ENCODE measurements at regions not wholly inside any gene's neighbourhood (a gene's known extent, or its start where the extent isn't known, plus 50 kb on each side); places are given as distances from the start of the nearest gene placed in this dataset.
A peak's percentile ranks its signal among the peaks of the same experiment; 100 is the strongest.

DNA sequence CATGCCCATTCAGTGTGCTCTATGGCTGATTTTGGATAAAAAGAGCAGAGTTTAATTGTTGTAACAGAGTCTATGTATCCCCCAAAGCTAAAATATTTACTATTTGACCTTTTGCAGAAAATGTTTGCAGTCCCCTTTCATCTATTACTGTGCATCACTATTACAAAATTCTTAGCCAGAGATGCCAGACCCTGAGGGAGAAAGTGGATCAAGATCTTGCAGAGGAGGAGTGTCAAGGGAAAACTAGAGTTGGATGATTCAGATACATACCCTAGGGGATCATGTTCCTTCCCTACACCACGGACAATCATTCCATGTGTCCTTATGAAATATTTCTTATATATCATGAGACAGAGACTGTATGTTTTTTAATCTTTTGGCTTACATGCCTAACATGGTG is 68.6 kb upstream of the TPRG1 start:
- Histone ChIP-seq H3K27ac (ENCODE audit: low read depth, low read length) (no peak overlapping the region), H3K4me1 (ENCODE audit: control insufficient read depth in 3 of 3, insufficient read depth in 3 of 3, low read length in 3 of 3) (peaks cover 11 to 22% (median 18%) of the 10 kb centered on the region in 3 donors), H3K9ac (ENCODE audit: low read depth in 1 of 3, low read length in 3 of 3) (no peak overlapping the region), H3K36me3 (ENCODE audit: control insufficient read depth in 3 of 3, insufficient read depth in 3 of 3, low read length in 3 of 3) (no peaks in the 10 kb centered on the region), H3K27me3 (ENCODE audit: control insufficient read depth in 3 of 3, insufficient read depth in 3 of 3, low read length in 3 of 3) (no peaks in the 10 kb centered on the region), H3K9me3 (ENCODE audit: control insufficient read depth in 3 of 3, low read length in 3 of 3) (no peaks in the 10 kb centered on the region), H3K4me3 (ENCODE audit: low read length in 3 of 3) (no peak overlapping the region)

GRCh38 chr3:189108067-189108466 is 63.7 kb upstream of the TPRG1 start:
- H3K36me3 ChIP-seq (ENCODE audit: control insufficient read depth in 3 of 3, insufficient read depth in 3 of 3, low read length in 3 of 3): no peaks in the 10 kb centered on the region
- H3K4me3 ChIP-seq (ENCODE audit: low read length in 3 of 3): no peak overlapping the region
- H3K4me1 ChIP-seq (ENCODE audit: control insufficient read depth in 3 of 3, insufficient read depth in 3 of 3, low read length in 3 of 3): no peaks in the 10 kb centered on the region
- H3K27ac ChIP-seq (ENCODE audit: low read depth, low read length): no peak overlapping the region
- no peaks in the 10 kb centered on the region for H3K27me3 ChIP-seq (ENCODE audit: control insufficient read depth in 3 of 3, insufficient read depth in 3 of 3, low read length in 3 of 3)
- H3K9me3 ChIP-seq (ENCODE audit: control insufficient read depth in 3 of 3, low read length in 3 of 3): no peaks in the 10 kb centered on the region
- no peak overlapping the region for H3K9ac ChIP-seq (ENCODE audit: low read depth in 1 of 3, low read length in 3 of 3)

DNA sequence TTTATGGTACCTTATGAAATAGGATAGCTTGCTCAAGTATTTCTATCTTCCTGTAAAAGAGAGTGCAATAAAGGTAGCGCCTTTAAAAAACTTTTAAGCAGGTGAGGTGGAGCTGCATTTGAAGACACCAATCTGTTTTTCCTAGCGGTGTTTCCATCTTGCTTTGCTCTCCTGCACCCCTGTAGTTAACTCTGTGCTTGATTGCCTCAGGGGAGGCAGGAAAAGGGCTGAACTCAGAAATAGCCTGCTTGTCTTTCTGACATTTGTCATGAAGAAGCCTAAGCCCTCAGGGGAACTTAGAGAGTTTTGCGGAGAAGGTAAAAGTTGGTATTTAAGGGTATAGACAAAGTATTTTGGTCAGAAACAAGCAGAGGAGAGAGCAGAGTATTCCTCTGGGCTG is 63.0 kb upstream of the TPRG1 start:
- Histone ChIP-seq H3K9ac (ENCODE audit: low read depth in 1 of 3, low read length in 3 of 3) (no peak overlapping the region), H3K36me3 (ENCODE audit: control insufficient read depth in 3 of 3, insufficient read depth in 3 of 3, low read length in 3 of 3) (no peaks in the 10 kb centered on the region), H3K4me3 (ENCODE audit: low read length in 3 of 3) (no peak overlapping the region), H3K4me1 (ENCODE audit: control insufficient read depth in 3 of 3, insufficient read depth in 3 of 3, low read length in 3 of 3) (no peaks in the 10 kb centered on the region), H3K27me3 (ENCODE audit: control insufficient read depth in 3 of 3, insufficient read depth in 3 of 3, low read length in 3 of 3) (no peaks in the 10 kb centered on the region), H3K9me3 (ENCODE audit: control insufficient read depth in 3 of 3, low read length in 3 of 3) (no peaks in the 10 kb centered on the region), H3K27ac (ENCODE audit: low read depth, low read length) (no peak overlapping the region)

- H3K9ac ChIP-seq (ENCODE audit: low read depth in 1 of 3, low read length in 3 of 3): no peak overlapping the region
- no peaks in the 10 kb centered on the region for H3K9me3 ChIP-seq (ENCODE audit: control insufficient read depth in 3 of 3, low read length in 3 of 3)
- H3K4me1 ChIP-seq (ENCODE audit: control insufficient read depth in 3 of 3, insufficient read depth in 3 of 3, low read length in 3 of 3): no peaks in the 10 kb centered on the region
- H3K4me3 ChIP-seq (ENCODE audit: low read length in 3 of 3): no peak overlapping the region
- H3K27ac ChIP-seq (ENCODE audit: low read depth, low read length): no peak overlapping the region
- H3K27me3 ChIP-seq (ENCODE audit: control insufficient read depth in 3 of 3, insufficient read depth in 3 of 3, low read length in 3 of 3): no peaks in the 10 kb centered on the region
- H3K36me3 ChIP-seq (ENCODE audit: control insufficient read depth in 3 of 3, insufficient read depth in 3 of 3, low read length in 3 of 3): no peaks in the 10 kb centered on the region
Observed at GRCh38 chr3:189109145-189109544, 62.6 kb upstream of the TPRG1 start.

- no peak overlapping the region for H3K4me3 ChIP-seq (ENCODE audit: low read length in 3 of 3)
- H3K36me3 ChIP-seq (ENCODE audit: control insufficient read depth in 3 of 3, insufficient read depth in 3 of 3, low read length in 3 of 3): no peaks in the 10 kb centered on the region
- H3K27ac ChIP-seq (ENCODE audit: low read depth, low read length): no peak overlapping the region
- H3K4me1 ChIP-seq (ENCODE audit: control insufficient read depth in 3 of 3, insufficient read depth in 3 of 3, low read length in 3 of 3): no peaks in the 10 kb centered on the region
- no peaks in the 10 kb centered on the region for H3K9me3 ChIP-seq (ENCODE audit: control insufficient read depth in 3 of 3, low read length in 3 of 3)
- no peak overlapping the region for H3K9ac ChIP-seq (ENCODE audit: low read depth in 1 of 3, low read length in 3 of 3)
- H3K27me3 ChIP-seq (ENCODE audit: control insufficient read depth in 3 of 3, insufficient read depth in 3 of 3, low read length in 3 of 3): no peaks in the 10 kb centered on the region
Observed at GRCh38 chr3:189117087-189117486, 54.7 kb upstream of the TPRG1 start.

- Histone ChIP-seq H3K36me3 (ENCODE audit: control insufficient read depth in 3 of 3, insufficient read depth in 3 of 3, low read length in 3 of 3) (no peaks in the 10 kb centered on the region), H3K27ac (ENCODE audit: low read depth, low read length) (no peak overlapping the region), H3K9me3 (ENCODE audit: control insufficient read depth in 3 of 3, low read length in 3 of 3) (no peaks in the 10 kb centered on the region), H3K4me1 (ENCODE audit: control insufficient read depth in 3 of 3, insufficient read depth in 3 of 3, low read length in 3 of 3) (peaks cover 5% of the 10 kb centered on the region in 3 donors), H3K9ac (ENCODE audit: low read depth in 1 of 3, low read length in 3 of 3) (no peak overlapping the region), H3K4me3 (ENCODE audit: low read length in 3 of 3) (no peak overlapping the region), H3K27me3 (ENCODE audit: control insufficient read depth in 3 of 3, insufficient read depth in 3 of 3, low read length in 3 of 3) (no peaks in the 10 kb centered on the region)
Observed at GRCh38 chr3:189118896-189119295, 52.9 kb upstream of the TPRG1 start.

DNA sequence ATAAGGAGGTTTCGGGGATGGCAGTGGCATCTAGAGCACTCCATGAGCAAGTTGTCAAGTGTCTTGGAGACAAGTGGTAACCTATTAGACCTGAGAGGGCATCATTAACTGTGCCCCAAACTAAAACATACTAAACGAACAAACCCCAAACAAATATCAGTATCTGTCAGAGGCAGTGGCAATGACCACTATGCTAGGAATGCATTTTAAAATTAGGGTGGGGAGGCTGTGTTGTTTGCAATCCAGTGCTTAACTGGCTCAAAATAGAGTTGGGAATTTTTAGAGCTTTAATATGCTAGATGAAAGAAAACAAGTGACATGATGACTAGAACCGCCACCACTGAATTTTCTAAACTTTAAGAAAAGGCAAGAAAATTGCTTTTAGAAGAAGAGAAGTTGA is 51.8 kb upstream of the TPRG1 start:
- no peaks in the 10 kb centered on the region for H3K36me3 ChIP-seq (ENCODE audit: control insufficient read depth in 3 of 3, insufficient read depth in 3 of 3, low read length in 3 of 3)
- no peak overlapping the region for H3K9ac ChIP-seq (ENCODE audit: low read depth in 1 of 3, low read length in 3 of 3)
- peaks cover 8 to 9% (median 9%) of the 10 kb centered on the region in 3 donors for H3K4me1 ChIP-seq (ENCODE audit: control insufficient read depth in 3 of 3, insufficient read depth in 3 of 3, low read length in 3 of 3)
- H3K27me3 ChIP-seq (ENCODE audit: control insufficient read depth in 3 of 3, insufficient read depth in 3 of 3, low read length in 3 of 3): no peaks in the 10 kb centered on the region
- H3K4me3 ChIP-seq (ENCODE audit: low read length in 3 of 3): no peak overlapping the region
- no peak overlapping the region for H3K27ac ChIP-seq (ENCODE audit: low read depth, low read length)
- no peaks in the 10 kb centered on the region for H3K9me3 ChIP-seq (ENCODE audit: control insufficient read depth in 3 of 3, low read length in 3 of 3)

GRCh38 chr3:189121092-189121491 is 50.7 kb upstream of the TPRG1 start:
- H3K4me3 ChIP-seq (ENCODE audit: low read length in 3 of 3): no peak overlapping the region
- no peak overlapping the region for H3K9ac ChIP-seq (ENCODE audit: low read depth in 1 of 3, low read length in 3 of 3)
- H3K9me3 ChIP-seq (ENCODE audit: control insufficient read depth in 3 of 3, low read length in 3 of 3): no peaks in the 10 kb centered on the region
- H3K27ac ChIP-seq (ENCODE audit: low read depth, low read length): peak overlapping the region; percentile 28
- H3K4me1 ChIP-seq (ENCODE audit: control insufficient read depth in 3 of 3, insufficient read depth in 3 of 3, low read length in 3 of 3): peaks cover 8 to 9% (median 9%) of the 10 kb centered on the region in 3 donors
- no peaks in the 10 kb centered on the region for H3K27me3 ChIP-seq (ENCODE audit: control insufficient read depth in 3 of 3, insufficient read depth in 3 of 3, low read length in 3 of 3)
- no peaks in the 10 kb centered on the region for H3K36me3 ChIP-seq (ENCODE audit: control insufficient read depth in 3 of 3, insufficient read depth in 3 of 3, low read length in 3 of 3)
